Erythroblast (primary cell): ENCODE measurements at regions not wholly inside any gene's neighbourhood (a gene's known extent, or its start where the extent isn't known, plus 50 kb on each side); places are given as distances from the start of the nearest gene placed in this dataset.

Experiments used
- GATA1 ChIP-seq: IDR thresholded peaks from 2 replicates; pipeline ENCODE4 v1.6.1; 2011; ENCODE audit warnings: low read depth, mild to moderate bottlenecking, control low read depth, low read length, moderate library complexity
- POLR2A ChIP-seq: IDR thresholded peaks from 2 replicates; pipeline ENCODE4 v1.6.1; 2011; ENCODE audit warnings: mild to moderate bottlenecking, low read length

- TF ChIP-seq POLR2A (no peak), GATA1 (no peak)
These were observed 777.4 kb downstream of the SORCS1 start for GRCh38 chr10:106387063-106387462.
